GM19324 (cell line): ENCODE measurements at regions not wholly inside any gene's neighbourhood (a gene's known extent, or its start where the extent isn't known, plus 50 kb on each side); places are given as distances from the start of the nearest gene placed in this dataset.

Source experiments
- ATAC-seq: cut with Tn5 transposase; IDR thresholded peaks from one replicate; pipeline ENCODE4 v1.9.1; 2021; ENCODE audit warnings: mild to moderate bottlenecking, moderate library complexity; ENCODE audit not compliant: unreplicated experiment, low FRiP score

DNA sequence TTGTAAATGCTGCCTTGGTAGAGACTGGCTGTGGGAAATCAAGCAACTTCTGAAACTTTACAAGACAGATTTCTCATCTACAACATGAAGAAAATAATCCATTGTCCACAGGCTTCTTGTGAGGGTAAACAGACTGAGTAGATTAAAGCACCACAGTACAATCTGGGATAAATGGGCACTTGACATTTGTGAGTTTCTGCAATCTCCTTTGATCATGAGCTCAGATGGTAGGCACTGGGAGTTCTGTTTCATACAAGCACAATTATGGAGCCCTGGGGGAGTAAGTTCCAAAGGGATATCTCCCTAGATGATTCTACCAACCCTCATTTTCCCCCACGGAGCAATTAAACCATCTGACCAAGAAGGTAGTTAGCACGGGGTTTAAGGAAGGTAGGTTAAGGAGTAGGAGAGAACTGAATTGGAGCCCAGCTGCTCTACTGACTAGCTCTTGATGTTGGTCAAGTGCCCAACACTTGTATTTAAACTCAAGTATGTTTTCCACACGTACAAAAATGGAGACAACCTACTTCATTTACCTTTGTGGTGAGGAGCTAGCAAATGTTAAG is 479.5 kb upstream of the TNC start:
- no peak for ATAC-seq

DNA sequence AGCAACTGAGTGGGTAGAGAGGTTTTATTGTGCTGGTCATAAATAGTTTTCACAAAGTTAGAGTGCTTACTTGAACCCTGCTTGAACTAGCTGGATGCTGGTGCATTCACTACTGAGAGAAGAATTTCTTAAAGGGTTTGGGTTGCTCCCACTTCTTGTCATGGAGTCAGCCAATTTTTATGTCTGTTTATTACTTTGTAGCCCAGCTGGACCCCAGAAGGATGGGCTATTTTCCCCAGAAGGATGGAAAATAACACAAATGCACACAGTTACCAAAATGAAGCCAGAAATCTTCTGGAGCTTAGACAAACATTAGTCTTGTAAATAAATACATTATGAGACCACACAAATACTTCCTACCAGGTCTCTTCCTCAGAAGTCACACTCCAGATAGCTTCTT is 480.8 kb upstream of the TNC start:
- ATAC-seq, result no peak

DNA sequence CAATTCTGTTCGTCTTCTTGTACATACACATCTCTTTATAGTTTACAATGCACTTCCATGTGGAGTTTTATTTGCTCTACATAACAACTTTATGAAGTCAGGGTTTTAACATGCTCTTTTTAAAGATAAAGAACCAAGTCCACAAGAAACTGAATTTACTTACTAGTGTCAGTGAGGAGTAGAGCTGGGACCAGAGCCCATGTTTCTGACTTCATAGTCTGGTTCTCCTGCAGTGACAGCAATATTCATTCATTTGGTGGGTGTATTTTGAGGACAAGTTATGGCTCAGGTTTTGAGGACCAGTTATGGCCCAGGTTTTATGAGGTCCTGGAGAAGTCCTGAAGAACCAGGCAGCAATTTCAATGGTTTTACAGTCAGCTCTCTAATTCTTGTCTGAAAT is 481.9 kb upstream of the TNC start:
- ATAC-seq, result no peak

DNA sequence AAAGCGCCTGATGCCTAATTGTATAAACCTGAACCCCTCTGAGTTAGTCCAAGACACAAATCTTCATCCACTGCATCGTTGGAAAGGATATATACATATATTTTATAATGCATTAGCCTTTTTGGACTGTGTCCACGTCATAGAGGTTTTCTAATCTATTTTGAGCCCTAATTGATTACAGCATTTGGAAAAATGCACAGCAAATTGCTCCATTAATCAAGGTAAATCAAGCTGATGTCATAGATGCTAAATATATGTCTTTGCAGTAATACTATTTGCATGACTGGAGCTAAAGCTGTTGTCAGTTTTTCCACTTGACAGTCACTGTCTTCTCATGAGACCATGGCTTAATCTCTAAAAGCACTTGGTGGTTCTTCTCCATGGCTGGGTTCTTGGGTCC is 483.5 kb upstream of the TNC start:
- no peak for ATAC-seq

DNA sequence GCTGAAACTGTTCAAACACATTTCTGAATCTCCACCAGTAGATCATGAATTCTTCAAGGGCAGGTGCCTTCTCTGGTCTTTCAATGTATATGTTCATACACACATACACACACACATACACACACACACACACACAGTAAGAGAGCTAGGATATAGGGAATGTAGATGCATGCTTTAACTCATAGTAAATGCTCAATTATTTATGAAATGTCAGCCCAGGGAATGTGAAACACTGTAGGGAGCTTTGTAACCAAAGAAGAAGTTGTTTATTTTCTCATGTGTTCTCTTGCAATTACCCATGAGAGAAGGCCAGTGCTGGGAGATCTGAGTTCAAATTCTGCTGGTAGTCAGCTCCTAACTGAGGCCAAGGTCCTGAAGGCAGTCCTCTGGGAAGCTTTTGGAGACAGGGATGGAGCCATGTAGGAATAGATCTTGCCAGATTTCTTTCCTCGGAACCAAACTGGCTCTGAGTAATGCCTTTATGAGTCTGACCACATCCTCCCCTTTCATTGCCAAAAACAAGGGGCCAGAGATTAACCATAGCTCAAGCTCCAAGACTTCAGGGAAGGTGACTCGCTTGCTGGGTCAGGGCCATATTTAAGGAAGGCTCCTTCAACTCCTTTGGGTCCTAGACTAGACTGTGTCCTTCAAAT is 487.0 kb upstream of the TNC start:
- ATAC-seq, result no peak

DNA sequence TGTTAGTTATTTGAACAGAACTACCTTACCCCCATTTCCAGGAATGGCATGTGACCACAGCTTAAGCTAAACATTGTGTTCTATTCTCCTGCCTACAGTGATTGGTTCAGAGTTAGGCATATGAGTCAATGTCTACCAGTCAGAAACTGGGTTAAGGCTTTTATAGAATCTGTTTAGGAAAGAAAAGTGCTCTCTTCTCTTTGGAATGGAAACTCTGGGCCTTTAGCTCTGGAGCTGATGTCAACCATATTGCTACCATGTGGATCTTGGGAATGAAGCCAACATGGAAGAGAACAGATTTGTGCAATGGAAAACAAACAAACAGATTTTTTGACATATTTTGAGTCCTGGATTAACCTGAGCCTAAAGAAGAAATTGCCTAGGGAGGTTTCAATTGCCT is 488.9 kb upstream of the TNC start:
- ATAC-seq, result no peak

DNA sequence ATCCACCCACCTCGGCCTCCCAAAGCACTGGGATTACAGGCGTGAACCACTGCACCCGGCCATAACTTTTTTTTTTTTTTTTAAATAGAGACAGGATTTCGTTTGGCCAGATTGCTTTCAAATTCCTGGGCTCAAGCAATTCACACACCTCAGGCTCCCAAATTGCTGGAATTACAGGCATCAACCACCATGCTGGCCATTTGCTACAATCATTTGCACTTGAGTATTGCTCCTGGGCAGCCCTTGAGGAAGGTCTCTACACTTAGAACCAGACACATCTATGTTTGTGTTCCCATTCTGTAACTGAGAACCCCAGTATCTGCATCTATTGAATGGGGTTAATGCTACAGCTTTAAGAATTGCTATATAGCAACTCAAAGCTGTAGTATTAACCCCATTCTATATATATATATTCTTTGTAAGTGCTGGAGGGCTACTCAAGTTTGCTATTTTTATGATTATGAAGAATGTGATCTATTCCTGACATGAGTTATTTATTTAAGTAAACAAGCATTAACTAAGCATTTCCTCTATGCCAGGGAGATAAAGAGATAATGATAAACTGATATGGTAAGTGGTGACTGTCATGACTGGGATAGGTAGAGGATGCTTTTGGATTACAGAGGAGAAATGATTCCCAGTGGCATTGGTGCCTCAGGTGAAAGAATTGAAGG is 496.5 kb upstream of the TNC start:
- no peak for ATAC-seq

DNA sequence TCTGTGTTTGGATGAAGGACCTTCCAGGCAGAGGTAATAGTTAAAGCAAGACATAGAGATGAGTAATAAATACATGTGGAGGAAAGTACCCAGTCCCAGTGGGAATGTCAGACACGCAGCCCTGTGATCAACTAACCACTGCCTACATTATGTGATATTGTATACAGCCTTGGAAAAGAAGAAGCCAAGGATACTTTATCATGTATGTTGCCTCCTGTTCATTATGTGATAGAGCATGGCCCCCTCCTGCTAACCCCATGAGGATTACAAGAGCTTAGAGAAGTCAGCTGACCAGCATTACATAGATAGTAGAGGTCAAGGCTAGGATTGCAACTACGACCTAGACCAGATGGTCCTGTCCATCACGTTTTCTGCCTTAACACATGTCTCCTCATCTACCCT is 497.0 kb upstream of the TNC start:
- ATAC-seq, result no peak

DNA sequence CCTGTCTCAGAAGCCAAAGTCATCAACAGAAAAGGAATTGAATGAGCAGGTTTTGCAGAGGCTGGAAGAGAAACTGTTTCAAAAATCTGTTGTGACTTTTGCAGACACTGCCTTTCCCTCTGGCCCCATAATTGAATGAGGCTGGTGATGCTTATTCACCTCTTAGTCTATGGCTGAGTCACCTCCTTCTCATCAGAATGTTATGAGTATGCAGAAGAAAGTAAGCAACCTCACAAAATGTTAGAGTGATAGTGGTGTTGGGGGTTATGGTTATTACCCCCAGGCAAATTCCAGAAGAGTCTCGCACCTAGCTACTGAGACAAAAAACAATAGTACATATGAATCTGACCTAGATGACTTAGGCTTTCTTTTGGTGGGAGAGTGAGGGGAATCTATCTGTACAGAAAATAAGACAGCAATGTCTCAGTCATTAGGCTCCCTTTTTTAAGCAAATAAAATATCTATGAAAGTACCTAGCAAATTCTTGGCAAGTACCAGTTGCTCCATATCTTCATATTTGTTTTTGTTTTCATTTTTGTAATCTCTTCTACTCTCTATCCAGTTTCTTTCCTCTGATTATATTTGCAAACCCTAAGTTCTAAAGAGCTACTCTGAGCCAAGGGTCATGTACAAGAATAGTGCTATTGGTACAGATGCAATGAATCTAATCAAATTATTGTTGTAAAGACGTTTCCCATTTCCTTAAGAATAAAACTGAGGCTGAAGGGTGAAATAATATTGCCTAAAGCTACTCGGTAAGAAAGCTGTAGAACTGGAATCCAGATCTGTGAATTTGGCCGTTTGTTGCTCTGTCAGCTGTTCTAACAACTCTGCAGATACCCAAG is 498.1 kb upstream of the TNC start:
- ATAC-seq, result no peak

DNA sequence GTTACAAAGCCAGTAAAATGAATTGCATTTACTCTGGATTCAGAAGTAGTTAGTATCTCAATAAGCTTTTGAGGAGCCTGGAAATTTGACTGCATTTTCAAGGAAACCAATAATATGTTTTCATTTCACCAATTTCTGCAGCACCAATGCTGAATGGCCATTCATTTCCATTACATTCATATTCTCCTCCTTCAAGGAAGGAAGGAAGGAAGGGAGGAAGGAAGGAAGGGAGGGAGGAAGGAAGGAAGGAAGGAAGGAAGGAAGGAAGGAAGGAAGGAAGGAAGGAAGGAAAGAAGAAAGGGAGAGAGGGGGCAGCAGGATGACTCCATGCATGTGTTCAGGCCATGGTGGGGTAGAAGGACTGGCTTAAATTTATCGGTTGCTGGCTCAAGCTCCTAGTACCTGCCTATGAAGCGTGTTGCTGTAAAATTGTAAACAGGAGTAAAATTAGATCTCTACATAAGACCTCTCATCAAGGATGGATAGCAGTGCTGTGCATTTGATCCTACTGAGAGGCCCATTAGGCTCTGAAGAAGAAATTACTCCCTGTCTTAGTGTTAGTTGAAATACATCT is 498.8 kb upstream of the TNC start:
- no peak for ATAC-seq

DNA sequence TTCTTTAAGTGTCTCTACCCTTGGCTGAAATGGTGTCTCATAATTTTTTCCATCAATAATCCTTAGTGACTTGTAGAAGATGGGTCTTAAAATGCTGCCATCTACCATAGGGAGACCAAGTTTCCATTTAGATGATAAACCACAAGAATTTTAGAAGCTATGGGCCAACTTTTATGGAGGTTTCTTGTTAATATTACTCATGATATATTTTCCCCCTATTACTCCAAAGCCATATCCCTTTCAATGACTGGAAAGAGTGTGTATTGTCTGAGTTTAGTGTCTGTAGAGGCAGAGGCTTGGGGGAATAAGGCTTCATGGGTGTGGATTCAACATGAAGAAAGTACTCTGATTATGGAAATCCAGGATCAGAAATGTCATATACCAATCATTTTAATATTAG is 507.3 kb upstream of the TNC start:
- no peak for ATAC-seq

DNA sequence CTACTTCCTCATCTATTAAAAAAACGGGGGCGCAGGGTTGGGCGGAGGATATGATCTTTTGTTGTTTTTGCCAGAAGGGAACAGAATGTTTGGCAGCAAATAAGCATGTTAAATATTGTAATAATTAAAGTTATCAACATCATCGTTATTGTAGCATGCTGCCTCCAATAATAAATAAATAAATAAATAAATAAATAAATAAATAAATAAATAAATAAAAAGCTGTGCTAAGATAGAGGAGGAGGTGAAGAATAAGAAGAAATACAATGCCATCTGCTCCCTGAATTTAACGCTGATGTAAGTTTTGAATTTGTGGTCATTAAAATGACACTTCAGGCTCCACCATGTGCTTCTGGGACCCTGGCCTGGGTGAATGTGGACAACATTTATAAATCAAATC is 508.0 kb upstream of the TNC start:
- ATAC-seq, result no peak

DNA sequence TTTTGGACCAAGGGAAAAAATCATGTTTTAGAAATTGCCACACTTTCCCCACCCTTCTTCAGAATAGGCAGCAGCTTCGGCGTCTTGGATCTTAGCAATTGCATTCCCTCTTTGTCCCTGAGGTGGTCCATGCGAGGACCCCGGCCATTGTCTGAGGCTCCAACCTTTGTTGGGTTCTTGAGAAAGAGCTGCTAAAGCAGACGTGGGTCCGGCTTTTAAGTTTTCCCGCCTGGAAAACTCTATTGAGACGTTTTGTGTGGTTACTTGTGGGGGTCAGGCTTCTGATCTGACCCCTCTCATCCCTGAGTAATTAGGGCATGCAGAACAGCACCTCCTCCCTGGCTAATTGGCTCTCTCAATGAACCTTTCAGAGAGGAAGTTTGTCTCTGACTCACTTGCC is 509.6 kb upstream of the TNC start:
- ATAC-seq, result no peak

DNA sequence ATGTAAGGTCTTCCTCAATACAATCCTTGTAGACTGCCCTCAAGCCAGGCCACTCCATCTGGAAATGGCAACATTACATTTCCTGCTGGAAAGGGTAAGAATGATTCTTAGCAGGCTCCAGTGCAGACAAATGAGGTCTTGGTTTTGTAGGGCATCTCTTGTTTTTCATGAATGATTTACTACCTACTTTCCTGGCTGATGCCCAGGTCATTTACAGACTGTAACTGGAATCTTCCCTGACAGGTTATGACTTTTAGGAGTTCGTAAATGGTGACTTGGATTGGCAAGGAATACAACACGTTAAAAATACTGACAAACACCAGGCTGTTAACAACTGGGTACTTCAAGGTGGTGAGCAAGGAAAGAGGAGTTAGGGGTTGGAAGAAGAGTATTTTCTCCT is 510.5 kb upstream of the TNC start:
- ATAC-seq, result no peak

DNA sequence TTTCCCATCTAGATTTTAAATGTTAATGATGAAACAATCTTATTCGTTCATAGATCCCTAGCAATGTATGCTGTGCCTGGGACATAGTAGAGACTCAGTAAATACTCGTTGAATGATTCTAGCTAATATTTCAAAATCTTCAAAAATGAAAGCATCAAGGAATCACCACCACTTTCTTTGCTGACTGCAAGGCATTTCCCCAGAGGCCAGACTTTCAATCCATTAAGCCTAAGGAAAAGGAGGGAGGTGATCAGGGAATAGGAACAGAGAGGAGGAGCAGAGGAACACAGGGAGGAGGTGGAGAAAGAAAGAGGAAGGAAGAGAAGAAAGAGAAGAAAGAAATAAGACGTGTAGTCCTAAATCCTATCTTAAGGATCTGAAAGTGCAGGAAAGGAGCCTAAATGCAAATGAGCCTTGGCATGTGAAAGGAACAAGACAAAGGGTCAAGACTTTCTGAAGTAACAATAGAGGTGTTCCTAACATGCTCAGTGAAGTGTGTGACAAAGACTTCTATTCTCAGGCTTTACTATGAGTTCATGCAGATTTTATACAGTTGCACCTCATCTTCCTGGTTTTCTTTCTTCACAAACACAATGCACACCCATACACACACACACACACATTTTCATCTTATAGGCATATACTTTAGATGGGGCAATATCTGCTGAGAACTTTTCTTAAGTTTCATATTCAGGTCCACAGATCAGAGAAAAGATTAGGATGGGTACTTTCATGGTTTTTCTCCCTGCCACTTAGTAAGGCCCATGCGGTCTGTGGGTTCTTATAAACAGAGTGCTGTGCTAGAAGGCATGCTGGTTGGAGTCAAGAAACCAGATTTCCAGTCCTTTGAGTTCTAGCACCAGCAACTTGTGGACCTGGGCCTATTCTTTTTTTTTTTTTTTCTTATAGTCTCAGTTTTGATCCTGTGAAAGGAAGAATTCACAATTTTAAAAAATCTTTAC is 512.2 kb upstream of the TNC start:
- no peak for ATAC-seq

DNA sequence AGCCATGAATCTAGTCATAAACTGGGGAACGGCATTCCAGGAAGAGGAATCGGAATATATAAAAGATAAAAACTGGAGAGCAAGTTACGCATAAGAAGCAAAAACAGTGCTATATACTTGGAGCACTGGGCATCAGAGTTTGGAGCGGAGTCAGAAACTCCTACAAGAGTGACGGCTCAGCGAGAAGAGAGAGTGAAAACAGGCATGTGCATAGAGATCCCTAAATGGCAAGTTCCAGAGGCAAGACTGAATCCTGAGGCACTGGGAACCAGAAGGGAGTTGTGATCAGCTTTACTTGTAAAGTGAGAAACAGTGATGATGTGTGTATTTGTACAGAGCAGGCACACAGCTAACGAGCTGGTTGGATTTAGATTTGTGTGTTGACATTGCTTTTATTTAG is 514.4 kb upstream of the TNC start:
- no peak for ATAC-seq

DNA sequence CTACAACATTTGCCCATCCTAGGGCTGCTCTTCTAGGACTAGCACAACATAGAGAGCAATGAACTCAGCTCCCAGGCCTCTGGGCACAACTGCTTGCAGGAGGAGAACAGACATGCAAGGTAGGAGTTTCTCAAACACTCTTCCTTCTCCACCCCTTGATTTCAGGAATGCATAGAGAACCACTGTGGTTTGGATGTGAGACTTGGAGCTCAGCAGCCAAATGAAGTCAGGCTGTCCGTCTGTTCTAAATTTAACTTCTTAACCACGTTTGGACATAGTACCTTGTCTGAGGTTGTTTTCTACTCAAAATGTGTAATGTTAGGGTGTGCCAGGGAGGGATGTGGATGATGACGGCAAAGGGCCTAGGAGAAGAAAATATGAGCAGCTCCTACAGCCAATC is 515.1 kb upstream of the TNC start:
- ATAC-seq, result no peak

DNA sequence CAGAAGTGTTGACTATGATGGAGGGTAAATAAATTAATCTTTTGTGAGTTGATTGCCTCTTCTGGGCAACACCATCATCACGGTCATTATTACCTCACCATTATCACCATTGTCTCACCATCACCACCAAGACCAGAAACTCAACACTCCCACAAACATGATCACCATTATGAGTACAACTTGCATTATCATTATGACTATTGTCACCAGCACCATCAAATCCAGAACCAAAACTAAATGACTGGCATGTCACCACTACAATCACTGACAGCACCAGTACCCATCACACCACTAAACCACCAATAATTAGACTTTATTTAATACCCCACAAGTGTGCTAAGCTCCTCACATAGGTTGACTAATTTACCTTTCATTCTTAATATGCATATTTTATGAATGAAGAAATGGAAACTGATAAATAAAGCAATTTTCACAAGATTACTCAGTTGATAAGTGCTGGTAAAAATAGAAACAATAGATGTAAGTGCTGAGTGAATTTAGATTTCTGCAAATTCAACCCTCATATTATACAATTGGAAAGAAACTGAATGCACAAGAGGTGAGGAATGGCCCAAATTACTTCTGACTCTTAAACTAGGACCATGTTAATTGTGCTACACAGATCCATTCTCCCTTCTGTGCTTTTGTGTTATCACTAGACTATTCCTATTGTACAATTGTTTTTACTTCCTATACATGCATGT is 517.8 kb upstream of the PAPPA start:
- ATAC-seq, result no peak

DNA sequence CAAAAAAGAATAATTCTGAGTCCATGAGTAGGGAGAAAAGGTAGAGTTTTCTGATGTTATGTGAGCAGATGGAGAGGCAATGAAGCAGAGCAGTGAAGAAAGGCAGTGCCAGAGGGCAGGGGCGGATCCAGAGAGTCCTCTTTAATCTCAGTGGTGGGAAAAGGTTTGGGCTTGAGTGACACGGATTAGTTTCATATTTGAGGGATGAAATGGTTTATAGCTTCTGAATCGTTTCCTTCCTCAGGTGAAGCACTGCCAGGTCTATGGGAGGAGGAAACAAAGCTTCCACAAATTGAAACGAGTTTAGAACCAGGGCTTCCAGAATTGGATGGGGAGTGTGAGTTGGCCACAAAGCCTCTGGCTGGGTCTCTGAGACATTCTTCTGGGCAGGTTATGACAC is 517.0 kb upstream of the PAPPA start:
- no peak for ATAC-seq
